Ovary (tissue), 3 donors: ENCODE measurements at regions not wholly inside any gene's neighbourhood (a gene's known extent, or its start where the extent isn't known, plus 50 kb on each side); places are given as distances from the start of the nearest gene placed in this dataset.

Experiments
- CTCF ChIP-seq, 3 donors: fragments of 450-650 bp in 2 of 3; fragments of 200-600 bp in 1 of 3; IDR thresholded peaks; one replicate each; pipeline versions ENCODE4 v1.5.1 to v1.8.0; 2016 to 2022; ENCODE audit warnings: antibody characterized with exemption in 3 of 3, mild to moderate bottlenecking in 1 of 3
- EP300 ChIP-seq: sonication (generic); formaldehyde crosslinking; IDR thresholded peaks from one replicate; pipeline ENCODE4 v1.6.1; 2017; ENCODE audit warnings: antibody characterized with exemption
- POLR2A ChIP-seq: fragments of 450-650 bp; IDR thresholded peaks from one replicate; pipeline ENCODE4 v1.6.1; 2017; ENCODE audit warnings: antibody characterized with exemption, mild to moderate bottlenecking, moderate library complexity
- donor health status: DM: no; HTN: no; CAD: no.

DNA sequence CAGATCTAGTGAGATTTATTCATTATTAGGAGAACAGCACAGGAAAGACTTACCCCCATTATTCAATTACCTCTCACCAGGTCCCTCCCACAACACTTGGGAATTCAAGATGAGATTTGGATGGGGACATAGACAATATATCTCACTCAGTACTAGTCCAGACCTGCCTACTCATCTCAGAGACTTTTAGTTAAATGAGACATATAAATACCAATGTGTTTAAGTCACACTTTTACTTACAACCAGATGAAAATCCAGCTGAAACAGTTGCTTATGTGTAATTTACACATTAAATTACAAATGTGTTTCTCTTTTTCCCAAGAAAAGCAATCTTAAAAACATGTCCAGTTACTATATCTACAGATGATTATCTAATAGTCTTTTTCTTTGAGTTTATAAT lies 1145.6 kb downstream of the KCNT2 start:
- TF ChIP-seq CTCF (IDR thresholded peaks at IDR 0.05) (no peak), EP300 (no peak), POLR2A (no peak)
